ENCODE measurements at regions not wholly inside any gene's neighbourhood (a gene's known extent, or its start where the extent isn't known, plus 50 kb on each side); places are given as distances from the start of the nearest gene placed in this dataset.

DNA sequence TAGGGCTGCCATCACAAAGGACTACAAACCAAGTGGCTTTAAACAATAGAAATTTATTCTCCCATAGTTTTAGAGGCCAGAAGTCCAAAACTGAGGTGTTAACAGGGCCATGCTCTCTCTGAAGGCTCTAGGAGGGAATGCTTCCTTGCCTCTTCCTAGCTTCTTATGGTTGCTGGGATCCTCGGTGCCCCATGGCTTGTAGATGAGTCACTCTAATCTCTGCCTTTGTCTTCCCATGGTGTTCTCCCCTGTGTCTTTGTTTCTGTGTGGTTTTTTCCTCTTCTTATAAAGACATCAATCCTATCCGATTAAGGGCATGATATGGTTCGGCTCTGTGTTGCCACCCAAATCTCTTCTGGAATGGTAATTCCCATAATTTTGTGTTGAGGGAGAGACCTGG, 178.8 kb upstream of the NREP start:
- Mint-ChIP-seq H3K36me3 (no peaks in the 10 kb centered on the region), H3K4me3 (no peak overlapping the region), H3K9me3 (ENCODE audit: low read depth) (no peaks in the 10 kb centered on the region), H3K27ac (no peak overlapping the region), H3K27me3 (no peaks in the 10 kb centered on the region), H3K4me1 (no peaks in the 10 kb centered on the region)
- CTCF ChIA-PET, result no interaction called here
- no peak for DNase-seq
- ATAC-seq, result no peak

DNA sequence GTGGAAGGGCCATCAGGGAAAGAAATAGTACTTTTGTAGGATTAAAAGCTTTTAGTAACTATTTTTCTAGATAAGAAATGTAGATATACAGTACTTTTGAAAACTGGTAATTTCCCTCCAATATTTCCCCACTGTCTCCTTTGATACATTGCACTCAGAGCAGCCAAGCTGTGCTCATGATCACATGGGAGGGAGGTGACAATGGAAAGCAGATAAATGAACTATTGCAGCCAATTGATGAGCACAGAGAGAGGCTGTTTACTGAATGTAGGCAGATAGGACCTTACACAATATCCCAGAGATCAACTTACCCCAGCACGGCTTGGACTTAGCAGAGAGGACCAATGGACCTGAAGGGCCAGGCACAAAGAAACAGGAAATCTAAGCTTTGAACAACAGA, 178.0 kb upstream of the NREP start:
- no peak for DNase-seq
- Mint-ChIP-seq H3K4me1 (no peaks in the 10 kb centered on the region), H3K9me3 (ENCODE audit: low read depth) (no peaks in the 10 kb centered on the region), H3K27me3 (no peaks in the 10 kb centered on the region), H3K4me3 (no peak overlapping the region), H3K36me3 (no peaks in the 10 kb centered on the region), H3K27ac (no peak overlapping the region)
- CTCF ChIA-PET, result no interaction called here
- ATAC-seq, result no peak

DNA sequence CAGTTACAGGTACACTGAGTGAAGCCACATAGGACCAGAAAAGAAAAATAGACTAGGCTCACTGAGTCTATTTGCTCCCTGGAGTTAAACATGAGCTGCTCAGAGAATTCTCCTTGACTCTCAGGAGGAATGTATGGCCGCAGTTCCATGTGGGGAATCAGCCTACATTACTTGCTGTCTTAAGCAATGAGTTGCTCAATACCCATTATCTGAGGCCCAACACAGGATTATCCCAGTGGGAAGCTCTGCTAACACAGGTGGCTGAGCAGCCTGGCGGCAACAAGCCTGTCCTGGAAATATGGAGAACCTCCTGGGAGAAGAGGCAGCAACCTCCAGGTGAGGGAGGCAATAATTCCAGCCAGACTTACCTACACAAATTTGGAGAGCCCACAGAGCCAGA, 177.5 kb upstream of the NREP start:
- ATAC-seq, result no peak
- no peak overlapping the region for H3K4me3 Mint-ChIP-seq

DNA sequence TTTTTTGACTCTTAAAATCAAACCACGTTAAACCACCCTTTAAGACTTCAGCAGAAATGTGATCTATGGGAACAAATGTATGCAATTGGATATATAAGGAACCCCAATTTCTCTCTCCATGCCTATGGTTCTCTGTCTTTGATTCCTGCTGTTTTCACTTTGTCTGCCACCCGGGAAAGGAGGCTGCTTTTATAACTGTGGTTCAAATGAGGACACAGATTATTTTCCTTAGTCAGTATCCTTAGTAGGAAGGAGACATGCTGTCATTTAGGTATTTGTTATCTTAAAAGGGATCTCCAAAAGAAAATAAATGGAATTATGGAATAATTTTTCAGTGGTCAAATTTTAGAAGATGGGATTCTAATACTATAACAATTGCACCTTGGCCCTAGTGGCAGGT, 176.1 kb upstream of the NREP start:
- H3K27ac Mint-ChIP-seq, result no peak overlapping the region
- no peak for ATAC-seq
- CTCF ChIA-PET, result no interaction called here

More for the DNA sequence above, 177.5 kb upstream of the NREP start:
- CTCF ChIA-PET, result no interaction called here
- Mint-ChIP-seq H3K4me1 (no peaks in the 10 kb centered on the region), H3K27ac (no peak overlapping the region), H3K36me3 (no peaks in the 10 kb centered on the region), H3K9me3 (ENCODE audit: low read depth) (no peaks in the 10 kb centered on the region), H3K27me3 (no peaks in the 10 kb centered on the region)
- DNase-seq, result no peak

DNA sequence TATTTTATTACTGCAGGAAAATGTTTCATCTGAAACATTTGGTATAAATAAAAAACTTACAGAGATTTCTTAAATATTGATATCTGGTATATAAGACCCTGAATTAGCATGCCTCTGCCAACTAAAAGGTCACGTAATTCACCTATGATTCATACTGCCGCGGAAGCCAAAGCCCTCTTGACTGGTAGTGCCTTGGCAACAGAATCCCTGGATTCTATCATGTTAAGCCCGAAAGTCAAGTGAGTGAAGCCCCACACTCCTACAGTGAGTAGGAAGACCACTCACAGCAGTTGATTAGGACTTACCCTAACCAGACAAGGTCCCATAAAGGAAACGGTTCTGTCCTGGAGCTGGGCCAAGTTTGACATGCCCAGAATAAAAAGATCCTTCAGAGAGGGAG, 175.6 kb upstream of the NREP start:
- Mint-ChIP-seq H3K36me3 (no peaks in the 10 kb centered on the region), H3K4me3 (no peak overlapping the region), H3K4me1 (no peaks in the 10 kb centered on the region), H3K27me3 (no peaks in the 10 kb centered on the region), H3K9me3 (ENCODE audit: low read depth) (no peaks in the 10 kb centered on the region), H3K27ac (no peak overlapping the region)
- ATAC-seq (no peak), DNase-seq (no peak)
- CTCF ChIA-PET, result no interaction called here

More for the DNA sequence above, 176.1 kb upstream of the NREP start:
- no peaks in the 10 kb centered on the region for H3K9me3 Mint-ChIP-seq (ENCODE audit: low read depth)
- no peaks in the 10 kb centered on the region for H3K36me3 Mint-ChIP-seq
- H3K4me1 Mint-ChIP-seq, result no peaks in the 10 kb centered on the region
- no peak overlapping the region for H3K4me3 Mint-ChIP-seq
- no peaks in the 10 kb centered on the region for H3K27me3 Mint-ChIP-seq
- DNase-seq, result no peak

DNA sequence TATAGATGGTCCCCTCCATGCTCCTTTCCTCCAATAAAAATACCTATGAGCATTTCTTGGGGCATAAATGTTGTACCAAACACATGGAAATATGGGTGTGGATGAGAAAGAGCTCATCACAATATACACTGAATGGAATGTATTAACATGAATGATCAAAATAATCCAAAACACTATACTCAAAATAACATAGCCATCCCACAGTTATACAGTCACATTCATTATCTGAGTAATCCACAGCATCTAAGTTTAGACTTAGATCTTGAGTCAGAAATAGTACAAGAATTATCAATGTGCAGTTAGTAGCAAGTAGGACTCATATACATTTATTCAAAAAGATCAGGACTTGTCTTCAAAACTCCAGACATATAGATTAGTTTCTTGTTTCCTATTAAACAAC, 175.2 kb upstream of the NREP start:
- no peaks in the 10 kb centered on the region for H3K9me3 Mint-ChIP-seq (ENCODE audit: low read depth)
- no peaks in the 10 kb centered on the region for H3K4me1 Mint-ChIP-seq
- CTCF ChIA-PET, result no interaction called here
- H3K36me3 Mint-ChIP-seq, result no peaks in the 10 kb centered on the region
- H3K4me3 Mint-ChIP-seq, result no peak overlapping the region
- H3K27ac Mint-ChIP-seq, result no peak overlapping the region
- no peaks in the 10 kb centered on the region for H3K27me3 Mint-ChIP-seq
- DNase-seq, result no peak
- ATAC-seq, result no peak

DNA sequence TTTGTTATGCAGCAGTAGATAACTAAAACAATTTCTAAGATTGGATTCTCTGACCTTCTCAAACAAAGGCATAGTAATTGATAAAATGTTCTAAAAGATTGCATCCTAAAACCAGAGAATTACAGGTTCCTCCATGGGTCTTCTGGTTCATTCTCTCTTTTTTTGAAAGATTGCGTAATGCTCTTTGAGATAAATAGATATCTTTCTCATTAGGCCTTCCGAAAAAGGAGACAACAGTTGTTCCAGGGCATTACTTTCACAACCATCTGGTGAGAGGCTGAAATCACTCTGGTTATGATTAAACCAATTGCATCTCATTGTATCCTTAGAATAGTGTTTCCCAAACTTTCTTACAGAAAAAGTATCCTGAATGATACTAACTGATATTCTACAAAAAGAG, 174.7 kb upstream of the NREP start:
- H3K36me3 Mint-ChIP-seq, result no peaks in the 10 kb centered on the region
- no peak overlapping the region for H3K4me3 Mint-ChIP-seq
- no peaks in the 10 kb centered on the region for H3K27me3 Mint-ChIP-seq
- H3K27ac Mint-ChIP-seq, result no peak overlapping the region
- DNase-seq, result no peak
- no peaks in the 10 kb centered on the region for H3K9me3 Mint-ChIP-seq (ENCODE audit: low read depth)
- H3K4me1 Mint-ChIP-seq, result no peaks in the 10 kb centered on the region
- no peak for ATAC-seq
- CTCF ChIA-PET, result no interaction called here

DNA sequence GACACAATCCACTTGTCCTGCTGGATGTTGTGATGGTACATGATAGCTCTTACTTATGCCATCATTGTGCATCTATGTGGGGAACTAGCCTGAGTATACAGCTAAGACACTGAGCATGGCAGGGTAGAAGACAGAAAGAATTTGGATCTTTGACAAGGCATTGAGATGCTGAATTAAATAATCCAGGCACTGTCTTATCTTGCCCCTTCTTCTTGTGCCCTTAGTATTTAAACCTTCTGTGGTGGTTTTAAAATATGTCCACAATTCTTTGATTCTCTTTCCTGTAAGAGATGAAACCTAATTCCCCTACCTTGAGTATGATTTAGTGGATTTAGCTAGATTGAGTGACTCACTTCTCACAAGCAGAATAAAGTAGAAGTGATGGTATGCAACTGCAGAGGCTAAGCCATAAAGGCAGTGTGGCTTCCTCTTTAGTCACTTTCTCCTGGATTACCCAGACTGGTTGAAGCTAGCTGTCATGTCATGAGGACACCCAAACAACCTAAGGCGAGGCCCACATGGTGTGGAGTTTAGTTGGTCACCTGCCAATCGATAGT, 174.0 kb upstream of the NREP start:
- CTCF ChIA-PET, result no interaction called here
- no peak overlapping the region for H3K4me3 Mint-ChIP-seq

DNA sequence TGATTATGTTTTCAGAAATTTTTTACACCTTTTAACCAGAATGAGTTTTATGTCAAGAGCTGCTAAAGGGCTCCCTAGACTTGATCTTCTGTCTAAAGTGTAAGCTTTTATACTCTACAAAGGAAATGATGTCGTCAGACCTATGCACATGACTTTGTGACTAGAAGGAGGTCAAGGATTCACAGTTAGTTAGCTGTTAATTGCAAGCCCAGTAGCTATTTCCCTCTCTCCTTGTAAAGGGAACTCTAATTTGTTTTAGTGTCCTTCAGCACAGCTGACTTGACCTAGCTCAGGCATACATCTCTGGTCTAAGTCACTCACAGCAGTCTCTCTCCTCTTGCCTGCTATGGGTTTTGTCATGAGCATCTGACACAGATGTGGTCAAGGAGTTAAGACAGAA, 173.5 kb upstream of the NREP start:
- no peaks in the 10 kb centered on the region for H3K9me3 Mint-ChIP-seq (ENCODE audit: low read depth)
- H3K27ac Mint-ChIP-seq, result no peak overlapping the region
- DNase-seq (no peak), ATAC-seq (no peak)
- no peaks in the 10 kb centered on the region for H3K4me1 Mint-ChIP-seq
- no peaks in the 10 kb centered on the region for H3K36me3 Mint-ChIP-seq
- H3K4me3 Mint-ChIP-seq, result no peak overlapping the region
- CTCF ChIA-PET, result no interaction called here
- no peaks in the 10 kb centered on the region for H3K27me3 Mint-ChIP-seq

More for the DNA sequence above, 174.0 kb upstream of the NREP start:
- Mint-ChIP-seq H3K4me1 (no peaks in the 10 kb centered on the region), H3K36me3 (no peaks in the 10 kb centered on the region), H3K27me3 (no peaks in the 10 kb centered on the region), H3K9me3 (ENCODE audit: low read depth) (no peaks in the 10 kb centered on the region), H3K27ac (no peak overlapping the region)
- ATAC-seq, result no peak
- DNase-seq, result no peak

DNA sequence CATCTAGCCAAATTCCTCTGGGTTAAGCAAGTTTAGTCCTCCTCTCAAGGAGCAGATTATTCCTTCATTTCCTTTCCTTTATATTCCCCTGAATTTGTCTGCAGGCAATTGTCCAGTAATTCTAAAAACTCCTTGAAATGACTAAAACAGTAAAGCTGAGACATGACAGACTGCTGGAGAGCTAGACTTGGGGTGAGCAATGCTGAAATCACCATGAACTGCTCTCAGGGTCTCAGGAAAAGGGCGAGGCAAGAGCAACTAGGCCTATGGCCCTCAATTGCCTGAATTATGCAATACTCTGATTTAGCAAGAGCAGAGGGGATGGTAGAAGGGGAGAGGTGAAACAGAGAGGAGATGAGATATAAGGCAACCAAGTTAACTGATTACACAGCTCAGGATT, 172.9 kb upstream of the NREP start:
- no peaks in the 10 kb centered on the region for H3K27me3 Mint-ChIP-seq
- H3K4me1 Mint-ChIP-seq, result no peaks in the 10 kb centered on the region
- H3K9me3 Mint-ChIP-seq (ENCODE audit: low read depth), result no peaks in the 10 kb centered on the region
- H3K27ac Mint-ChIP-seq, result no peak overlapping the region
- no peaks in the 10 kb centered on the region for H3K36me3 Mint-ChIP-seq
- no peak for ATAC-seq
- no peak overlapping the region for H3K4me3 Mint-ChIP-seq
- CTCF ChIA-PET, result no interaction called here
- no peak for DNase-seq

DNA sequence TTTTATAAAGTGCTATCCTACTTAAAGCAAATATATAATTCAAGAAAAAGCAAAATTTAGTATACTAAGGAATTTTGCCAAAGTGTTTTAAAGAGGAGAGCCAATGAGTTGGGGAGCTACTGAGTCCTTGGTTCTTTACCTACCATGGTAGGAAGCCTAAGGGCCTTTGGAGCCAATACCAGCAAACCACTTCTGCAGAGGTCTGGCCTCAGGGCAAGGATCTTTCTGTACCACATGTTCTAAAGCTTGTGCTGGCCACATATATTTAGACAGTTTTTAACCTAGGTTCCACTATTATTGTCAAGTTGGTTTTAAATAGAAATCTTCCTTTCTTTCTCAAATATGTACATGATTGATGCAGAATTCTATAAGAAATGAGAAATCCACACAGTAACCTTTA, 172.3 kb upstream of the NREP start:
- CTCF ChIA-PET, result no interaction called here
- no peaks in the 10 kb centered on the region for H3K27me3 Mint-ChIP-seq
- no peaks in the 10 kb centered on the region for H3K36me3 Mint-ChIP-seq
- no peak overlapping the region for H3K4me3 Mint-ChIP-seq
- DNase-seq, result no peak
- ATAC-seq, result no peak
- no peak overlapping the region for H3K27ac Mint-ChIP-seq
- no peaks in the 10 kb centered on the region for H3K4me1 Mint-ChIP-seq
- no peaks in the 10 kb centered on the region for H3K9me3 Mint-ChIP-seq (ENCODE audit: low read depth)

DNA sequence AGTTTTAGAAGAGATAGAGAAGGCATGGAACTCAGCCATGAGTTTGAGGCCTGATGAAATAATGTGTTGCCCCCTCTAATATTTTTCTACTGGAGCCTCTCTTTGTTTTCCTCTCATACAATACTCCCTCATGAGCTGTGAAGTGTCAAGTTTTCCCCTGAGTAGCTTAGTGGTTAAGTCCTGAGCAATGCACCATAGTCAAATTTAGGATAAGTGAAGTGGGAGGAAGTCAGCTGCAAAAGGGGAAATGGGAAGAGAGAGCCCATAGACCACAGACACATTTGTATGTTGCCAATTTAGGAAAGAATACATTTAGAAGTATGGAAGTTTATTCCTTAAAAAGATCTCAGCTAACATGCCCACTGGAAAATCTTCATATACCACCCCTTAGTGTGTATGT, 171.5 kb upstream of the NREP start:
- Mint-ChIP-seq H3K9me3 (ENCODE audit: low read depth) (no peaks in the 10 kb centered on the region), H3K4me1 (no peaks in the 10 kb centered on the region), H3K27ac (no peak overlapping the region), H3K27me3 (no peaks in the 10 kb centered on the region), H3K4me3 (no peak overlapping the region), H3K36me3 (no peaks in the 10 kb centered on the region)
- CTCF ChIA-PET, result no interaction called here
- DNase-seq, result no peak
- ATAC-seq, result no peak

DNA sequence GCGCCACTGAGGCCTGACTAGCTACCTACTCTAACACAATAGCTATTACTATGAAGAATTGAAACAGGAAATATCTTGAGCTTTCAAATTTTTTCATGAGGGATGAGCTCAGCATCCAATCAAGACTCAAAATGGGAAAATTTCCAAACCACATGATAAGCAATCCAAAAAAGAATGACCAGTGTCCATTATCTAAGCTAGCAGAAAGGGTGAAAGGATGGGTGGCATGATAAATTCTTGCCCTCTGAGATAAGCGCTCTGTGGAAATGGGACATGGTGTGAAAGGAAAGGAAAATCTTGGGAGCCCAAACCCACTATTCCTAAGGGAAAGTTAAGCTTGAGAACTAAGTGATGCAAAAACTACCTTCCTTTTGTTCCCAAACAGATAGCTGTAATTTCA, 170.2 kb upstream of the NREP start:
- no peaks in the 10 kb centered on the region for H3K27me3 Mint-ChIP-seq
- H3K27ac Mint-ChIP-seq, result no peak overlapping the region
- CTCF ChIA-PET, result no interaction called here
- no peaks in the 10 kb centered on the region for H3K36me3 Mint-ChIP-seq
- ATAC-seq, result no peak
- no peaks in the 10 kb centered on the region for H3K4me1 Mint-ChIP-seq
- H3K4me3 Mint-ChIP-seq, result no peak overlapping the region
- no peak for DNase-seq
- H3K9me3 Mint-ChIP-seq (ENCODE audit: low read depth), result no peaks in the 10 kb centered on the region

DNA sequence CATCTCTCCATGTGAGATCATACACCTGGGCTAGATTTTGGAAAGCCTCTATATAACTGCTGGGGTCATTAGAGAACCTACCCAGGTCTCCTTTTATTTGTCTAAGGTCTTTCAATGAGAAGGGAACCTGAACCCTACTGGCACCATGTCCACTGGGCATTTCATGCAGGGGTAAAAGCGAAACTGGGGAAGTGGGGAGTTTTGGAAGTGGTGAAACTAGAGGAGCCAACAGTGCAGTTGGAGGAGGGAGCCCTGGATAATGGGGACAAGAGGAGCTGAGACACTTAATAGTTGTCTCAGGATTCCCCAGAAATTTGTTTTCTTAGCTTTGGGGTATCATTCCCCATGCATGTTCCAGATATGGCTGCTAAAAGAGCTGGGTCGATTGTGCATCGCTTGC, 169.0 kb upstream of the NREP start:
- Mint-ChIP-seq H3K4me1 (no peaks in the 10 kb centered on the region), H3K9me3 (ENCODE audit: low read depth) (no peaks in the 10 kb centered on the region), H3K27ac (no peak overlapping the region), H3K36me3 (no peaks in the 10 kb centered on the region), H3K27me3 (no peaks in the 10 kb centered on the region), H3K4me3 (no peak overlapping the region)
- DNase-seq, result no peak
- ATAC-seq, result no peak
- CTCF ChIA-PET, result no interaction called here

DNA sequence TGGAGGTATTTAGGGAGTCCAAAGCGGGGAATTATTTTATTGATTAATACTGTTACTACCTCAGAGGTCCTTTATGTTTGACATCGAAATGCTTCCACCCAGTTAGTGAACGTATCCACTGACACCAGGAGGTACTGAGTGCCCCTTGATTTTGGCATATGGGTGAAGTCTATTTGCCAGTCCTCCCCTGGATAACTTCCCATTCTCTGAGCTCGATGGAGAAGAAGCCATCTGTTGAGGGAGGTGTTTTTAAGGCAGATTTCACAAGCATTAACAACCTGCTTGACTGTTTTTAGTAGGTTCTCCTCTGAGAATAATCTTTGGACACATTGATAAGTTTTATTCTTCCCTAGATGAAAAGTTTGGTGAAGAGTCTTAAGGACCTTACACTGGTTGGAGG, 165.3 kb upstream of the NREP start:
- Mint-ChIP-seq H3K27ac (no peak overlapping the region), H3K36me3 (no peaks in the 10 kb centered on the region), H3K27me3 (no peaks in the 10 kb centered on the region), H3K4me1 (no peaks in the 10 kb centered on the region), H3K9me3 (ENCODE audit: low read depth) (no peaks in the 10 kb centered on the region), H3K4me3 (no peak overlapping the region)
- no peak for ATAC-seq
- DNase-seq, result no peak
- CTCF ChIA-PET, result no interaction called here

Data from activated CD8-positive, alpha-beta memory T cell treated with anti-CD3 and anti-CD28 coated beads, Interleukin-2, amount 10 ng/mL, durations not matched to agents 7 days and 5 days (primary cell).